NOMO-1 treated with dmso at 0.1 percent for 144 hours (cell line): ENCODE measurements at regions not wholly inside any gene's neighbourhood (a gene's known extent, or its start where the extent isn't known, plus 50 kb on each side); places are given as distances from the start of the nearest gene placed in this dataset.

Source experiments
- DNase-seq: peaks from one replicate; lab custom pipeline; 2025; ENCODE audit not compliant: unreplicated experiment; lab: John Stamatoyannopoulos, UW

DNA sequence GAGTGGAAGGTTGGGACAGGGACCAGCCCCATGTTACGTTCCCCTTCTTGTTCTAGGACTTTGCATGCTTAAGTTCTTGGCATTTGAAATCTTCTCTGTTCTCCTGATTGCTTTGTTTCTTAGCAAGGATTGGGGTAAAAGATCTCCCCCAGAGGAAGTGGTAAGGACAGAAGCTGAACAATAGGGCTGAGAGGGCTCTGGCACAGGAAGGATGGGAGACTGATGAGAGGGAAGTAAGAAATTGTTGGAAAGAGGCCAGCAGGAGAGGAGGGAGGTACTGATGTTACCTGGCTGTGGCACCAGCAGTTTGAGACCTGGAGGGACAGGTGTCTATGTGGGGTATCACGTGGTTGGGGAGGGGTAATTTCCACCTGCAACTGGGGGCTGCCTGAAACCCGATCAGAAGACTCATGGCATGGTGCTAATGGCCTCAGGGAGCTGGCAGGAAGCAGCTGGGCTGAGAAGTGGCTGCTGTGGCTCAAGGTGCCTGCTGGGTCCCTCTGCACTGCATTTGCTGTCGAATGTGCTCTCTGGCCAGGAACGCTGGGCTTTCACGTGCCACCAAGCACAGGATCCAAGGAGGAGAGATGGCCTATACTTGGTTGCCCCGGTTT lies 108.4 kb downstream of the LSM3 start:
- DNase-seq: no peak

DNA sequence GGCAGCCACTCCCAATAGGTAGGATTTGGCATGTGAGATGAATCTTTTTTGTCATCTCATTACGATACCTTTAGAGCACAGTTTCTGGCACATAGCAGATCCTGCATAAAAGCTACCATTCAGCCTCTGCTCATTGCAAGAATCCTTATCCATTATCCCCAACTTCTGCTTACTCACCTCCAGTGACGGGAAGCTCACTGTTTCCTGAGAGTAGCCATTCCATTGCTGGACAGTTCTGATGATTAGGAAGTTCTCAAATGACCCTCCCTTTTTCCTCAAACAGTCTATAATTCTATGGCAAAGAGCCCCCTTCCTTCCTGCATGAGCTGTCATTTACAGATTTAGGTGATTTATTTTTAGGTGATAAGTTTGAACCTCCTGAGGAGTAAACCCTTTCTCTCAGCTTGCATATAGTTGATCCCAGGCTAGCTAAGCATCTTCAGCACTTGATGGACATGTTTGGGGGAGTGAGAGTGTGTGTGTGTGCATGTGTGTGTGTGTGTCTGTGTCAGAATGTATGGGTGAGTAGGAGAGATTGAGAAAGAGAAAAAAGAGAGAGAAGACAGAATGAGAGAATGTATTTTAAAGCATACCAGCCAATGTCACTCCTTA lies 109.7 kb downstream of the LSM3 start:
- DNase-seq: no peak

DNA sequence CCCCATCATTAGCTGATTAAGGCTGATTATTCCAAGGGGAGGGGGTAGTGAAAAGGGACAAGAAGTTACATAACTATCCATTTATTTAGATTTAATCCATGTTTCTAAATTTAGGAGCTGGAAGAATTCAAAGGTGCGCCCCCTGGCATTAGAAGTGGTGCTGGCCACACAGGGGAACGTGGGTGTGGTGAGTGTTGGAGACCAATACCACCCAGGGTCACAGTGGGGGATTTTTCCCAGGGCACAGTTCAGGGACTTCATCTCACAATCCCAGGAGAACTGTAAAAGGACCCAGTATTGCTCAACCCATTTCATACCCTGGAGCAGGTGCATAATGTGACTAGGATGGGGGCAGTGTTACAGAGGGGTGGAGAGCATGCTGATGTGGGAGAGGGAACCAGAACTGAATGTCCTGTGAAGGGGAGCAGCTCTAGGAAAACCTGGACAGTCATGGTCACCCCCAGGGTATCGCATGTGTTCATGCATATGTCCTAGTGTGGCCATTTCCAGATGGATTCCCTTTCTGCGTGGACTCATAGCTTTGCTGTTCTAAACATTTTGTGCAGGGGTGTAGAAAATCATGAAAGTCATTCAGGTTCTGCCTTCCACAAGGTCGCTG lies 110.3 kb downstream of the LSM3 start:
- no peak for DNase-seq

GRCh38 chr3:14289590-14290461 lies 111.2 kb downstream of the LSM3 start:
- DNase-seq: no peak

- no peak for DNase-seq
These were observed 111.6 kb upstream of the SLC6A6 start for GRCh38 chr3:14290631-14291385.

DNA sequence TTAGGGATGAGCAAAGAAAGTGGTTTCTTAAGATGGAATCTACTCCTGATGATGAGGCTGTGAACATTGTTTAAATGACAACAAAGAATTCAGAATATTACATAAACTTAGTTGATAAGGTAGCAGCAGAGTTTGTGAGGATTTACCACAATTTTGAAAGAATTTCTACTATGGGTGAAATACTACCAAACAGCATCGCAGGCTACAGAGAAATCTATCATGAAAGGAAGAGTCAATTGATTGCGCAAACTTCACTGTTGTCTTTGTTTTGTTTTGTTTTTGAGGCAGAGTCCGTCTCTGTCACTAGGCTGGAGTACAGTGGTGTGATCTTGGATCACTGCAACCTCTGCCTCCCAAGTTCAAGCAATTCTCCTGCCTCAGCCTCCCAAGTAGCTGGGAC lies 107.4 kb upstream of the SLC6A6 start:
- DNase-seq: no peak

GRCh38 chr3:14295801-14296200 lies 106.6 kb upstream of the SLC6A6 start:
- DNase-seq: no peak

GRCh38 chr3:14297305-14297704 lies 105.1 kb upstream of the SLC6A6 start:
- no peak for DNase-seq

DNA sequence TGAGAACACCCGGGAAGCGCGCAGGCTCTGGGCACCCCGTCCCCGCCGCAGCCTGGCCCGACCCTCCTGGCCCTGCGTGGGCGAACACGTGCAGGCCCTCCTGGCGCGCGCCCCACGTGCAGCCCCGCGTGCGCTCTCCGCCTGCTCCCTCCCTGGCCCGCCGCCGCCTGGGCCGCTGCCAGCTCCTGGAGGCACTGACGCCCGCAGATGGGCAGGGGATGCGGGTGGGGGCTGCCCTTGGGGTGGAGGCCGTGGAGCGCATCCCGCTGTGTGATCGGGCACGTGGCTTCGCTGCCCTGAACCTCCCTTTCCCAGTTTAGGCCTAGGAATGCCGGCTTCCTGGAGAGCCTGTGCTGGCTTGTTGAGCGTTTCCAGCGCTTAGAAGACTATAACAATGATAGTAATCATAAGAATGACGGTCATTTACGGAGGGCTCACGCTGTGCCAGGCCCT lies 104.6 kb upstream of the SLC6A6 start:
- DNase-seq: no peak

DNA sequence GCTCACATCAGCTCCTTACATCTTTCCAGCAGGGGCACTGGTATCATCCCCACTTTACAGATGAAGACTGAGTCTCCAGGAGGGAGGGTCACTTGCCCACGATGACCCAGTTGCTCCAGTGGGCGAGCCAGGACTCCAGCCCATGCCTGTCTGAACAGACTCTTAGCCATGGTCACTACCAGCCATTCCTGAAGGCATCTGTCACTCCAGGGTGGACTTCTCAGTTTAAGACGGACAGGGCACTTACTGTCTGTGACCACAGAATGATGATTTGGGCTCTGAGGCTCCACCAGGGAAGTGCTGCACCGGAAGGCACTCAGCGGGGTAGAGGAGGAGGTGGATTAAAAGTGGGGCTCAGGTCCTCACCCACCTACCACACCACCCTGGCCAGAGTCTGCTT lies 104.0 kb upstream of the SLC6A6 start:
- no peak for DNase-seq

DNA sequence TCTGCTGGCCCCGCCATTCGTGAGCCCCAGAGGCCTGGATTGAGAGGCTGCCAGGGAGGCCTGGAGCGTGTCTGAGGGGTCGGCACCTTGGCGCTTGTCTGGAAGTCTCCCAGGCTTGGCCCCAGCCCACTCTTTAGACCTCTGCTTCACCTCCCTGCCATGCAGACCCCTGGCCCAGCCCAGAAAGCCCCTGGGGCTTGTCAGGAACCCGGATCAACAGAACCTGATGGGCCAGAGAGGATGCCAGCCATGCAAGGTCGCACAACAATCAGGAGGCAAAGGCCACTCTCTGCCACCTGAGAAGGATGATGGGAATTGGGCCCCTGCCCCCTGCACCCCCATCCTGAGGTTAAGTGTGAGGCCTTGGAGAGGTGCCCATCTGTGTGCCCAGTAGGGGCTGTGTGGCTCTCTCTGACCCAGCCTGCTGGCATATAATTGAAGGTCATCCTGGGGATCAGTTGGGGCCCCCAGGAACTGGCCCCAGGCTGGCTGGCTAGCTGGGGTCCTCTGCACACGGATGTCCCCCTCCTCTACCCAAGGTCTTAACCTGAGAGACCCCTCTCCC lies 103.3 kb upstream of the SLC6A6 start:
- no peak for DNase-seq

- DNase-seq: no peak
These were observed 102.6 kb upstream of the SLC6A6 start for GRCh38 chr3:14299767-14300166.

GRCh38 chr3:14300721-14301399 lies 101.5 kb upstream of the SLC6A6 start:
- no peak for DNase-seq

GRCh38 chr3:14301558-14301957 lies 100.8 kb upstream of the SLC6A6 start:
- DNase-seq: no peak

DNA sequence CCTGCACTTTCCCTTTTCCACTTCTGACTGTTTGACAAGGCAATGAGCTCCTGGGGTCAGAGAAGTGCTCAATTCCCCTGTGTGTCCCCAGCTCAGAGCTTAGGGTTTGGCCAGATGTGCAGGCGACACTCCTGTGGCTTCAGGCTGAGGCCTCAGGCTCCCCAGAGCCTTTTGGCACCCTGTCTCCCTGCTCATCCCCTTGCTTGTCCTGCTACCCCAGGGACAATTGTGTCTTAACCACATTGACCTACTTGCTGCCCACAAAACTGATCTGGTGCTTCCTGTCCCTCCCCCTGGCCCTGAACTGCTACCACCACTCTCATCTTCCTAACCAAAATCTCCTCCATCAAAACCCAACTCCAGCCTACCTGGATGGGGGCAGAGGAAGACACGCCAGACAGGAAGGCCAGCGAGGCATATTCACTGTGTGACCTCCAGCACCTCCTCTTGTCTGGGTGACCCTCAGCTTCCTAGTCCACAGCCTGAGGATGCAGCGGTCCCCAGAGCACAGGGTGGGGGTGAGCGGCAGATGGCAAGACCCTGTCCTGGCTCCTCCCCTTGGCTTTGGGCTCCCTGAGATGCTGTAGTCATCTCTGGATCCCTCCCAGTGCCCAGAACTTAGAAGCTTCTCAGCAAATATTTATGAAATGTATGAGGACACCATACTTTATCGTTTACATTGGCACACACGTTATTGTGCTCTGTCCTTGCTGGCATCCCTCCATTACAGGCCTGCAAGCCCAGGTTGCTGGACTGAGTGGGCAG lies 98.9 kb upstream of the SLC6A6 start:
- DNase-seq: no peak

GRCh38 chr3:14304101-14305045 lies 98.0 kb upstream of the SLC6A6 start:
- no peak for DNase-seq

- DNase-seq: peak; percentile 32
These were observed 97.1 kb upstream of the SLC6A6 start for GRCh38 chr3:14305324-14305723.

GRCh38 chr3:14306142-14306541 lies 96.3 kb upstream of the SLC6A6 start:
- no peak for DNase-seq
